HEK293 (cell line): ENCODE measurements at regions not wholly inside any gene's neighbourhood (a gene's known extent, or its start where the extent isn't known, plus 50 kb on each side); places are given as distances from the start of the nearest gene placed in this dataset.

Experiments
- CTCF ChIA-PET: fragments of 350-600 bp; formaldehyde crosslinking; extraction: SDS; loops from one replicate; lab custom pipeline; 2021; ENCODE audit warnings: antibody characterized with exemption; lab: Yijun Ruan, JAX
- POLR2A ChIA-PET: fragments of 300-600 bp; formaldehyde crosslinking; extraction: SDS; loops from one replicate; lab custom pipeline; 2020; ENCODE audit warnings: antibody characterized with exemption, inconsistent platforms; lab: Yijun Ruan, JAX
- H3K27ac ChIP-seq: fragments of 200-500 bp; sonication (Bioruptor generic); 2 replicates; pipeline ENCODE4 v1.5.1; 2014; ENCODE audit warnings: low read depth, low read length, control low read depth, inconsistent platforms; ENCODE audit errors: extremely low read depth
- H3K36me3 ChIP-seq, 2 experiments: fragments of 200-500 bp in 1 of 2; sonication (Bioruptor generic) in 1 of 2; 1 replicate in 1 of 2; 2 replicates in 1 of 2; pipeline ENCODE4 v1.5.1; 2014 to 2017; ENCODE audit warnings: inconsistent platforms in 2 of 2, low read length in 2 of 2; ENCODE audit not compliant: control insufficient read depth in 2 of 2, insufficient read depth in 1 of 2
- H3K4me1 ChIP-seq: fragments of 200-500 bp; sonication (Bioruptor generic); 2 replicates; pipeline ENCODE4 v1.5.1; 2014; ENCODE audit warnings: mild to moderate bottlenecking, low read length, inconsistent platforms; ENCODE audit not compliant: control insufficient read depth, insufficient read depth
- H3K4me3 ChIP-seq: 2 replicates; pipeline ENCODE4 v1.5.1; 2011; ENCODE audit warnings: low read depth, mild to moderate bottlenecking, control low read depth, low read length, moderate library complexity
- H3K9me3 ChIP-seq: fragments of 200-500 bp; sonication (Bioruptor generic); 2 replicates; pipeline ENCODE4 v1.5.1; 2014; ENCODE audit warnings: low read depth, low read length, inconsistent platforms; ENCODE audit not compliant: control insufficient read depth, insufficient read depth
- KLF7 ChIP-seq: fragments of 450-650 bp; formaldehyde crosslinking; IDR thresholded peaks from 2 replicates; pipeline ENCODE4 v1.5.1; 2016; ENCODE audit warnings: missing biosample characterization, missing genetic modification characterization, borderline replicate concordance
- SP7 ChIP-seq: fragments of 450-650 bp; formaldehyde crosslinking; IDR thresholded peaks from 2 replicates; pipeline ENCODE4 v1.5.1; 2016; ENCODE audit warnings: missing biosample characterization, missing genetic modification characterization
- ZBTB7A ChIP-seq: fragments of 450-650 bp; formaldehyde crosslinking; IDR thresholded peaks from 2 replicates; pipeline ENCODE4 v1.5.1; 2016; ENCODE audit warnings: low read depth, missing biosample characterization, missing genetic modification characterization
- ZFP69B ChIP-seq: fragments of 450-650 bp; formaldehyde crosslinking; IDR thresholded peaks from 2 replicates; pipeline ENCODE4 v1.5.1; 2016; ENCODE audit warnings: missing biosample characterization, missing genetic modification characterization
- ZNF114 ChIP-seq: fragments of 450-650 bp; formaldehyde crosslinking; IDR thresholded peaks from 2 replicates; pipeline ENCODE4 v1.5.0; 2017; ENCODE audit warnings: missing biosample characterization, missing genetic modification characterization
- ZNF175 ChIP-seq: fragments of 450-650 bp; formaldehyde crosslinking; IDR thresholded peaks from 2 replicates; pipeline ENCODE4 v1.5.1; 2016; ENCODE audit warnings: missing biosample characterization, missing genetic modification characterization
- ZNF416 ChIP-seq: fragments of 450-650 bp; formaldehyde crosslinking; IDR thresholded peaks from 2 replicates; pipeline ENCODE4 v1.5.1; 2016; ENCODE audit warnings: missing biosample characterization, missing genetic modification characterization
- ZNF501 ChIP-seq: fragments of 450-650 bp; formaldehyde crosslinking; IDR thresholded peaks from 2 replicates; pipeline ENCODE4 v1.5.1; 2016; ENCODE audit warnings: missing biosample characterization, missing genetic modification characterization
- ZNF510 ChIP-seq: fragments of 450-650 bp; formaldehyde crosslinking; IDR thresholded peaks from 2 replicates; pipeline ENCODE4 v1.5.1; 2018; ENCODE audit warnings: mild to moderate bottlenecking, missing genetic modification characterization, missing biosample characterization; ENCODE audit not compliant: insufficient replicate concordance
- ZNF521 ChIP-seq: fragments of 450-650 bp; formaldehyde crosslinking; IDR thresholded peaks from 2 replicates; pipeline ENCODE4 v1.5.1; 2017; ENCODE audit warnings: missing biosample characterization, mild to moderate bottlenecking, missing genetic modification characterization
- ZNF530 ChIP-seq: fragments of 450-650 bp; formaldehyde crosslinking; IDR thresholded peaks from 2 replicates; pipeline ENCODE4 v1.5.1; 2016; ENCODE audit warnings: low read depth, missing biosample characterization, missing genetic modification characterization
- ZNF654 ChIP-seq: fragments of 450-650 bp; formaldehyde crosslinking; IDR thresholded peaks from 2 replicates; pipeline ENCODE4 v1.5.1; 2016; ENCODE audit warnings: low read depth, missing biosample characterization, missing genetic modification characterization
- ZNF843 ChIP-seq: fragments of 450-650 bp; formaldehyde crosslinking; IDR thresholded peaks from 2 replicates; pipeline ENCODE4 v1.5.1; 2016; ENCODE audit warnings: missing biosample characterization, missing genetic modification characterization
- ZSCAN16 ChIP-seq: fragments of 450-650 bp; formaldehyde crosslinking; IDR thresholded peaks from 2 replicates; pipeline ENCODE4 v1.5.1; 2016; ENCODE audit warnings: missing biosample characterization, missing genetic modification characterization
- TF ChIP-seq, protein P1 (sequence below): IDR thresholded peaks from 2 replicates; pipeline ENCODE4 v1.6.1; 2011; ENCODE audit warnings: mild to moderate bottlenecking, low read depth, low read length, borderline replicate concordance
- TF ChIP-seq, protein P2 (sequence below): fragments of 450-650 bp; formaldehyde crosslinking; IDR thresholded peaks from 2 replicates; pipeline ENCODE4 v1.5.1; 2016; ENCODE audit warnings: missing biosample characterization, missing genetic modification characterization
- TF ChIP-seq, protein P3 (sequence below): fragments of 450-650 bp; formaldehyde crosslinking; IDR thresholded peaks from 2 replicates; pipeline ENCODE4 v1.5.1; 2016; ENCODE audit warnings: missing biosample characterization, missing genetic modification characterization
- TF ChIP-seq, protein P4 (sequence below): fragments of 450-650 bp; formaldehyde crosslinking; IDR thresholded peaks from 2 replicates; pipeline ENCODE4; 2016; ENCODE audit warnings: missing biosample characterization, missing genetic modification characterization
- TF ChIP-seq, protein P5 (sequence below): fragments of 450-650 bp; formaldehyde crosslinking; IDR thresholded peaks from 2 replicates; pipeline ENCODE4 v1.5.1; 2016; ENCODE audit warnings: missing biosample characterization, missing genetic modification characterization
- TF ChIP-seq, protein P6 (sequence below): fragments of 450-650 bp; formaldehyde crosslinking; IDR thresholded peaks from 2 replicates; pipeline ENCODE4 v1.5.1; 2016; ENCODE audit warnings: missing biosample characterization, missing genetic modification characterization
- TF ChIP-seq, protein P7 (sequence below): fragments of 450-650 bp; formaldehyde crosslinking; IDR thresholded peaks from 2 replicates; pipeline ENCODE4 v1.5.1; 2016; ENCODE audit warnings: missing biosample characterization, missing genetic modification characterization
- TF ChIP-seq, protein P8 (sequence below): fragments of 450-650 bp; formaldehyde crosslinking; IDR thresholded peaks from 2 replicates; pipeline ENCODE4 v1.5.1; 2016; ENCODE audit warnings: missing biosample characterization, missing genetic modification characterization

DNA sequence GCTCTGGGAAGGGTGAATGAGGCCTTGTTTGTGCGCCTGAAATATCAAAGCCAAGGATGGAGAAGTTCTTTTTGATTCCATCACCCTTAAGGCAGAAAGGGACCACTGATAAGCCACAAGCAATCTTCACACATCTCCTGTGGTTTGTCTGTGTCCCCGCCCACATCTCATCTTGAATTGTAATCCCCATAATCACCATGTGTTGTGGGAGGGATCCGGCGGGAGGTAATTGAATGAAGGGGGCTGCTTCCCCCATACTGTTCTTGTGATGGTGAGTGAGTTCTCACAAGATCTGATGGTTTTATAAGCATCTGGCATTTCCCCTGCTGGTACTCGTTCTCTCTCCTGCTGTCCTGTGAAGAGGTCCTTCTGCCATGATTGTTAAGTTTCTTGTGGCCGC, 329.6 kb upstream of the RGMA start:
- Histone ChIP-seq H3K4me1 (no peaks in the 10 kb centered on the region), H3K36me3 (no peaks in the 10 kb centered on the region), H3K4me3 (no peak overlapping the region), H3K27ac (no peak overlapping the region), H3K9me3 (no peaks in the 10 kb centered on the region)
- ChIA-PET CTCF (no interaction called here), POLR2A (no interaction called here)
- TF ChIP-seq ZNF175 (tag by site-specific recombination), result no peak
- TF ChIP-seq, protein P1, sequence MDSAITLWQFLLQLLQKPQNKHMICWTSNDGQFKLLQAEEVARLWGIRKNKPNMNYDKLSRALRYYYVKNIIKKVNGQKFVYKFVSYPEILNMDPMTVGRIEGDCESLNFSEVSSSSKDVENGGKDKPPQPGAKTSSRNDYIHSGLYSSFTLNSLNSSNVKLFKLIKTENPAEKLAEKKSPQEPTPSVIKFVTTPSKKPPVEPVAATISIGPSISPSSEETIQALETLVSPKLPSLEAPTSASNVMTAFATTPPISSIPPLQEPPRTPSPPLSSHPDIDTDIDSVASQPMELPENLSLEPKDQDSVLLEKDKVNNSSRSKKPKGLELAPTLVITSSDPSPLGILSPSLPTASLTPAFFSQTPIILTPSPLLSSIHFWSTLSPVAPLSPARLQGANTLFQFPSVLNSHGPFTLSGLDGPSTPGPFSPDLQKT, result no peak
- TF ChIP-seq ZBTB7A (tag by site-specific recombination), result no peak
- no peak for TF ChIP-seq ZSCAN16 (tag by site-specific recombination)
- no peak for TF ChIP-seq ZFP69B (tag by site-specific recombination)
- no peak for TF ChIP-seq ZNF530
- TF ChIP-seq ZNF501 (tag by site-specific recombination), result no peak
- TF ChIP-seq, protein P2, sequence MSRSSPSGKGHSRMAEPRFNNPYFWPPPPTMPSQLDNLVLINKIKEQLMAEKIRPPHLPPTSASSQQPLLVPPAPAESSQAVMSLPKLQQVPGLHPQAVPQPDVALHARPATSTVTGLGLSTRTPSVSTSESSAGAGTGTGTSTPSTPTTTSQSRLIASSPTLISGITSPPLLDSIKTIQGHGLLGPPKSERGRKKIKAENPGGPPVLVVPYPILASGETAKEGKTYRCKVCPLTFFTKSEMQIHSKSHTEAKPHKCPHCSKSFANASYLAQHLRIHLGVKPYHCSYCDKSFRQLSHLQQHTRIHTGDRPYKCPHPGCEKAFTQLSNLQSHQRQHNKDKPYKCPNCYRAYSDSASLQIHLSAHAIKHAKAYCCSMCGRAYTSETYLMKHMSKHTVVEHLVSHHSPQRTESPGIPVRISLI (tag by site-specific recombination), result no peak
- no peak for TF ChIP-seq KLF7
- no peak for TF ChIP-seq ZNF416
- TF ChIP-seq, protein P3, sequence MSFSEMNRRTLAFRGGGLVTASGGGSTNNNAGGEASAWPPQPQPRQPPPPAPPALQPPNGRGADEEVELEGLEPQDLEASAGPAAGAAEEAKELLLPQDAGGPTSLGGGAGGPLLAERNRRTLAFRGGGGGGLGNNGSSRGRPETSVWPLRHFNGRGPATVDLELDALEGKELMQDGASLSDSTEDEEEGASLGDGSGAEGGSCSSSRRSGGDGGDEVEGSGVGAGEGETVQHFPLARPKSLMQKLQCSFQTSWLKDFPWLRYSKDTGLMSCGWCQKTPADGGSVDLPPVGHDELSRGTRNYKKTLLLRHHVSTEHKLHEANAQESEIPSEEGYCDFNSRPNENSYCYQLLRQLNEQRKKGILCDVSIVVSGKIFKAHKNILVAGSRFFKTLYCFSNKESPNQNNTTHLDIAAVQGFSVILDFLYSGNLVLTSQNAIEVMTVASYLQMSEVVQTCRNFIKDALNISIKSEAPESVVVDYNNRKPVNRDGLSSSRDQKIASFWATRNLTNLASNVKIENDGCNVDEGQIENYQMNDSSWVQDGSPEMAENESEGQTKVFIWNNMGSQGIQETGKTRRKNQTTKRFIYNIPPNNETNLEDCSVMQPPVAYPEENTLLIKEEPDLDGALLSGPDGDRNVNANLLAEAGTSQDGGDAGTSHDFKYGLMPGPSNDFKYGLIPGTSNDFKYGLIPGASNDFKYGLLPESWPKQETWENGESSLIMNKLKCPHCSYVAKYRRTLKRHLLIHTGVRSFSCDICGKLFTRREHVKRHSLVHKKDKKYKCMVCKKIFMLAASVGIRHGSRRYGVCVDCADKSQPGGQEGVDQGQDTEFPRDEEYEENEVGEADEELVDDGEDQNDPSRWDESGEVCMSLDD (tag by site-specific recombination), result no peak

DNA sequence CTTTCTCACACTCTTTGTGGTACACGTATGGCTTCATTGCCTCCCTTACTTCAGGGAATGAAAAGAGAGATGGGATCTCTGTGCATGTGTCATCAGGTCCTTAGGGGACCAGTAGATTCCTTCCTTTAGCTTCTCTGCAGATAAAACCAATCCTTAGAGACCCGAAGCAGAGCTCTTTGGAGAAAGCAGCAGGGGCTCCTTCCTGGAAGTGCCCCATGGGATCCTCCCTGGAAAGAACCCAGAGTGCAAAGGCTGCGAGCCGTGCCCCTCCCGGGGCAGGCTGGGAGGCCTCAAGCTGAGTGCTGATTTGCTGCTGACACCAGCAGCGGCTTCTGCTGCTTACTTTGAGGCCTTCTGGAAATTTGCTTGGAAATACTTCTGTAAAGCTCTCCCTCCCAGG, 328.6 kb upstream of the RGMA start:
- CTCF ChIA-PET, result interaction anchor here (0.7 kb wide), 1 partner anchor 1814 kb away, joined by 3 read pairs; no protein-coding TSS in a partner anchor

DNA sequence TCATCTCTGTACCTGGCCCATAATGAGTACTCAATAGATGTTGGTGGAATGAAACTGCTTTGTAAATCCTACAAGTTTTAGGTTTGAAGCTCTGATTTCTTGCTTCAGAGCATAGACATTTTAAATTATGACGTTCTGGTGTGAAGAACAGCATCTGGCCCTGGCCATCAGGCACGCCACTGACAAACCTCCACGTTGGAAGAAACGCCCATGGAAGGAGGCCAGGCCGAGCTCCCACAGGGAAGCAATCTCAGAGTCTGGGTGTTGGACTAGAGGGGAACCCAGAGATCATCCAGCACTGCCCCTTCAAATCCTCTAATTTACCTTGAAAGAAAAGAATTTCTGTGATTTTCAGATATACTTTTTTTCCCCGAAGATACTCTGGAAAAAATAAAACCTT, 328.1 kb upstream of the RGMA start:
- Histone ChIP-seq H3K9me3 (no peaks in the 10 kb centered on the region), H3K4me1 (no peaks in the 10 kb centered on the region), H3K4me3 (no peak overlapping the region), H3K27ac (no peak overlapping the region), H3K36me3 (no peaks in the 10 kb centered on the region)
- ChIA-PET CTCF (no interaction called here), POLR2A (no interaction called here)
- TF ChIP-seq, protein P4, sequence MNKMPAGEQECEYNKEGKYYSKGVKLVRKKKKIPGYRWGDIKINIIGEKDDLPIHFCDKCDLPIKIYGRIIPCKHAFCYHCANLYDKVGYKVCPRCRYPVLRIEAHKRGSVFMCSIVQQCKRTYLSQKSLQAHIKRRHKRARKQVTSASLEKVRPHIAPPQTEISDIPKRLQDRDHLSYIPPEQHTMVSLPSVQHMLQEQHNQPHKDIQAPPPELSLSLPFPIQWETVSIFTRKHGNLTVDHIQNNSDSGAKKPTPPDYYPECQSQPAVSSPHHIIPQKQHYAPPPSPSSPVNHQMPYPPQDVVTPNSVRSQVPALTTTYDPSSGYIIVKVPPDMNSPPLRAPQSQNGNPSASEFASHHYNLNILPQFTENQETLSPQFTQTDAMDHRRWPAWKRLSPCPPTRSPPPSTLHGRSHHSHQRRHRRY (tag by site-specific recombination), result no peak
- TF ChIP-seq, protein P5, sequence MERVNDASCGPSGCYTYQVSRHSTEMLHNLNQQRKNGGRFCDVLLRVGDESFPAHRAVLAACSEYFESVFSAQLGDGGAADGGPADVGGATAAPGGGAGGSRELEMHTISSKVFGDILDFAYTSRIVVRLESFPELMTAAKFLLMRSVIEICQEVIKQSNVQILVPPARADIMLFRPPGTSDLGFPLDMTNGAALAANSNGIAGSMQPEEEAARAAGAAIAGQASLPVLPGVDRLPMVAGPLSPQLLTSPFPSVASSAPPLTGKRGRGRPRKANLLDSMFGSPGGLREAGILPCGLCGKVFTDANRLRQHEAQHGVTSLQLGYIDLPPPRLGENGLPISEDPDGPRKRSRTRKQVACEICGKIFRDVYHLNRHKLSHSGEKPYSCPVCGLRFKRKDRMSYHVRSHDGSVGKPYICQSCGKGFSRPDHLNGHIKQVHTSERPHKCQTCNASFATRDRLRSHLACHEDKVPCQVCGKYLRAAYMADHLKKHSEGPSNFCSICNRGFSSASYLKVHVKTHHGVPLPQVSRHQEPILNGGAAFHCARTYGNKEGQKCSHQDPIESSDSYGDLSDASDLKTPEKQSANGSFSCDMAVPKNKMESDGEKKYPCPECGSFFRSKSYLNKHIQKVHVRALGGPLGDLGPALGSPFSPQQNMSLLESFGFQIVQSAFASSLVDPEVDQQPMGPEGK (tag by site-specific recombination), result no peak
- TF ChIP-seq, protein P6, sequence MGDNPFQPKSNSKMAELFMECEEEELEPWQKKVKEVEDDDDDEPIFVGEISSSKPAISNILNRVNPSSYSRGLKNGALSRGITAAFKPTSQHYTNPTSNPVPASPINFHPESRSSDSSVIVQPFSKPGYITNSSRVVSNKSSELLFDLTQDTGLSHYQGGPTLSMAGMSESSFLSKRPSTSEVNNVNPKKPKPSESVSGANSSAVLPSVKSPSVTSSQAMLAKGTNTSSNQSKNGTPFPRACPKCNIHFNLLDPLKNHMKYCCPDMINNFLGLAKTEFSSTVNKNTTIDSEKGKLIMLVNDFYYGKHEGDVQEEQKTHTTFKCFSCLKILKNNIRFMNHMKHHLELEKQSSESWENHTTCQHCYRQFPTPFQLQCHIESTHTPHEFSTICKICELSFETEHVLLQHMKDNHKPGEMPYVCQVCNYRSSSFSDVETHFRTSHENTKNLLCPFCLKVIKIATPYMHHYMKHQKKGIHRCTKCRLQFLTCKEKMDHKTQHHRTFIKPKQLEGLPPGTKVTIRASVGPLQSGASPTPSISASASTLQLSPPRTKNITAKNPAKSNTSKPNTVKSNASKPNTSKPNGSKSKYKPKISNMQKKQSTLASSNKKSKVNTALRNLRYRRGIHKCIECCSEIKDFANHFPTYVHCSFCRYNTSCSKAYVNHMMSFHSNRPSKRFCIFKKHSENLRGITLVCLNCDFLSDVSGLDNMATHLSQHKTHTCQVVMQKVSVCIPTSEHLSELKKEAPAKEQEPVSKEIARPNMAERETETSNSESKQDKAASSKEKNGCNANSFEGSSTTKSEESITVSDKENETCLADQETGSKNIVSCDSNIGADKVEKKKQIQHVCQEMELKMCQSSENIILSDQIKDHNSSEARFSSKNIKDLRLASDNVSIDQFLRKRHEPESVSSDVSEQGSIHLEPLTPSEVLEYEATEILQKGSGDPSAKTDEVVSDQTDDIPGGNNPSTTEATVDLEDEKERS (tag by site-specific recombination), result no peak
- TF ChIP-seq, protein P7, sequence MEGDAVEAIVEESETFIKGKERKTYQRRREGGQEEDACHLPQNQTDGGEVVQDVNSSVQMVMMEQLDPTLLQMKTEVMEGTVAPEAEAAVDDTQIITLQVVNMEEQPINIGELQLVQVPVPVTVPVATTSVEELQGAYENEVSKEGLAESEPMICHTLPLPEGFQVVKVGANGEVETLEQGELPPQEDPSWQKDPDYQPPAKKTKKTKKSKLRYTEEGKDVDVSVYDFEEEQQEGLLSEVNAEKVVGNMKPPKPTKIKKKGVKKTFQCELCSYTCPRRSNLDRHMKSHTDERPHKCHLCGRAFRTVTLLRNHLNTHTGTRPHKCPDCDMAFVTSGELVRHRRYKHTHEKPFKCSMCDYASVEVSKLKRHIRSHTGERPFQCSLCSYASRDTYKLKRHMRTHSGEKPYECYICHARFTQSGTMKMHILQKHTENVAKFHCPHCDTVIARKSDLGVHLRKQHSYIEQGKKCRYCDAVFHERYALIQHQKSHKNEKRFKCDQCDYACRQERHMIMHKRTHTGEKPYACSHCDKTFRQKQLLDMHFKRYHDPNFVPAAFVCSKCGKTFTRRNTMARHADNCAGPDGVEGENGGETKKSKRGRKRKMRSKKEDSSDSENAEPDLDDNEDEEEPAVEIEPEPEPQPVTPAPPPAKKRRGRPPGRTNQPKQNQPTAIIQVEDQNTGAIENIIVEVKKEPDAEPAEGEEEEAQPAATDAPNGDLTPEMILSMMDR (tag by site-specific recombination), result no peak

More for the DNA sequence above, 328.6 kb upstream of the RGMA start:
- Histone ChIP-seq H3K4me1 (no peaks in the 10 kb centered on the region), H3K9me3 (no peaks in the 10 kb centered on the region), H3K27ac (no peak overlapping the region), H3K4me3 (no peak overlapping the region), H3K36me3 (no peaks in the 10 kb centered on the region)
- TF ChIP-seq, protein P8, sequence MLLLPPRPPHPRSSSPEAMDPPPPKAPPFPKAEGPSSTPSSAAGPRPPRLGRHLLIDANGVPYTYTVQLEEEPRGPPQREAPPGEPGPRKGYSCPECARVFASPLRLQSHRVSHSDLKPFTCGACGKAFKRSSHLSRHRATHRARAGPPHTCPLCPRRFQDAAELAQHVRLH (tag by site-specific recombination), result no peak
- no peak for TF ChIP-seq ZNF521
- TF ChIP-seq ZNF654 (tag by site-specific recombination), result no peak
- TF ChIP-seq ZNF114 (tag by site-specific recombination), result no peak
- no peak for TF ChIP-seq ZNF510 (tag by site-specific recombination)
- TF ChIP-seq ZSCAN16 (tag by site-specific recombination), result no peak
- TF ChIP-seq SP7 (tag by site-specific recombination), result no peak
- no peak for TF ChIP-seq ZNF843 (tag by site-specific recombination)
- POLR2A ChIA-PET, result no interaction called here
